ENCODE measurements at regions not wholly inside any gene's neighbourhood (a gene's known extent, or its start where the extent isn't known, plus 50 kb on each side); places are given as distances from the start of the nearest gene placed in this dataset.

- Mint-ChIP-seq H3K36me3 (no peaks in the 10 kb centered on the region), H3K27me3 (peaks cover 2 to 6% of the 10 kb centered on the region in 2 donors), H3K27ac (no peak overlapping the region), H3K9me3 (peaks cover 0 to 2% (median 0%) of the 10 kb centered on the region in 8 donors), H3K4me3 (no peak overlapping the region), H3K4me1 (peaks cover 3 to 13% (median 8%) of the 10 kb centered on the region in 4 donors)
- Histone ChIP-seq H3K36me3 (ENCODE audit: insufficient read depth, low read length) (no peaks in the 10 kb centered on the region), H3K9me3 (ENCODE audit: control insufficient read depth in 1 of 2, low read length in 2 of 2) (no peaks in the 10 kb centered on the region), H3K4me1 (ENCODE audit: insufficient read depth, low read length) (no peaks in the 10 kb centered on the region), H3K27ac (ENCODE audit: low read depth, low read length) (no peak overlapping the region), H3K4me3 (ENCODE audit: low read length in 2 of 2) (no peak overlapping the region), H3K27me3 (ENCODE audit: insufficient read depth, low read length) (no peaks in the 10 kb centered on the region)
- ChIA-PET POLR2A (ENCODE audit: partially characterized antibody) (no interaction called here), CTCF (ENCODE audit: partially characterized antibody) (interaction anchor here (1.1 kb wide), 1 partner anchor 67 kb away, joined by 3 read pairs; no protein-coding TSS in a partner anchor)
- intact Hi-C loops (cut with micrococcal nuclease): no loop called here
- no peak for DNase-seq
These were observed 69.0 kb upstream of the STXBP5 start for GRCh38 chr6:147135211-147135681.

GRCh38 chr6:147136057-147136456 is 68.2 kb upstream of the STXBP5 start:
- Histone ChIP-seq H3K27ac (ENCODE audit: low read depth, low read length) (no peak overlapping the region), H3K27me3 (ENCODE audit: insufficient read depth, low read length) (no peaks in the 10 kb centered on the region), H3K36me3 (ENCODE audit: insufficient read depth, low read length) (no peaks in the 10 kb centered on the region), H3K4me1 (ENCODE audit: insufficient read depth, low read length) (no peaks in the 10 kb centered on the region), H3K9me3 (ENCODE audit: control insufficient read depth in 1 of 2, low read length in 2 of 2) (no peaks in the 10 kb centered on the region), H3K4me3 (ENCODE audit: low read length in 2 of 2) (no peak overlapping the region)
- ChIA-PET CTCF (ENCODE audit: partially characterized antibody) (interaction anchor here (1.1 kb wide), 1 partner anchor 67 kb away, joined by 3 read pairs; no protein-coding TSS in a partner anchor), POLR2A (ENCODE audit: partially characterized antibody) (no interaction called here)
- Mint-ChIP-seq H3K27ac (no peak overlapping the region), H3K4me3 (no peak overlapping the region), H3K27me3 (peaks cover 2 to 6% of the 10 kb centered on the region in 2 donors), H3K4me1 (peaks cover 3 to 13% (median 8%) of the 10 kb centered on the region in 4 donors), H3K36me3 (no peaks in the 10 kb centered on the region), H3K9me3 (peaks cover 0 to 2% (median 0%) of the 10 kb centered on the region in 8 donors)
- intact Hi-C loops (cut with micrococcal nuclease): no loop called here
- no peak for DNase-seq

GRCh38 chr6:147137986-147138385 is 66.2 kb upstream of the STXBP5 start:
- H3K27ac Mint-ChIP-seq: no peak overlapping the region
- H3K4me3 Mint-ChIP-seq: no peak overlapping the region
- intact Hi-C loops (cut with micrococcal nuclease): no loop called here
- peaks cover 3 to 13% (median 6%) of the 10 kb centered on the region in 4 donors for H3K4me1 Mint-ChIP-seq
- DNase-seq: no peak
- H3K36me3 ChIP-seq (ENCODE audit: insufficient read depth, low read length): no peaks in the 10 kb centered on the region
- POLR2A ChIA-PET (ENCODE audit: partially characterized antibody): no interaction called here
- H3K27ac ChIP-seq (ENCODE audit: low read depth, low read length): no peak overlapping the region
- H3K9me3 Mint-ChIP-seq: peaks cover 0 to 2% (median 0%) of the 10 kb centered on the region in 8 donors
- CTCF ChIA-PET (ENCODE audit: partially characterized antibody): no interaction called here
- no peaks in the 10 kb centered on the region for H3K9me3 ChIP-seq (ENCODE audit: control insufficient read depth in 1 of 2, low read length in 2 of 2)
- H3K4me1 ChIP-seq (ENCODE audit: insufficient read depth, low read length): no peaks in the 10 kb centered on the region
- no peaks in the 10 kb centered on the region for H3K27me3 ChIP-seq (ENCODE audit: insufficient read depth, low read length)
- H3K36me3 Mint-ChIP-seq: no peaks in the 10 kb centered on the region
- no peak overlapping the region for H3K4me3 ChIP-seq (ENCODE audit: low read length in 2 of 2)
- peaks cover 2 to 6% of the 10 kb centered on the region in 2 donors for H3K27me3 Mint-ChIP-seq

GRCh38 chr6:147138835-147139234 is 65.4 kb upstream of the STXBP5 start:
- no peak for DNase-seq
- intact Hi-C loops (cut with micrococcal nuclease): no loop called here
- Mint-ChIP-seq H3K4me3 (no peak overlapping the region), H3K9me3 (peaks cover 0 to 2% (median 0%) of the 10 kb centered on the region in 8 donors), H3K36me3 (no peaks in the 10 kb centered on the region), H3K27me3 (peaks cover 2 to 6% of the 10 kb centered on the region in 2 donors), H3K4me1 (peaks cover 0 to 7% (median under 1%) of the 10 kb centered on the region in 4 donors), H3K27ac (no peak overlapping the region)
- Histone ChIP-seq H3K27me3 (ENCODE audit: insufficient read depth, low read length) (no peaks in the 10 kb centered on the region), H3K36me3 (ENCODE audit: insufficient read depth, low read length) (no peaks in the 10 kb centered on the region), H3K4me1 (ENCODE audit: insufficient read depth, low read length) (no peaks in the 10 kb centered on the region), H3K4me3 (ENCODE audit: low read length in 2 of 2) (no peak overlapping the region), H3K9me3 (ENCODE audit: control insufficient read depth in 1 of 2, low read length in 2 of 2) (no peaks in the 10 kb centered on the region), H3K27ac (ENCODE audit: low read depth, low read length) (no peak overlapping the region)
- ChIA-PET CTCF (ENCODE audit: partially characterized antibody) (no interaction called here), POLR2A (ENCODE audit: partially characterized antibody) (no interaction called here)

GRCh38 chr6:147141711-147142308 is 62.4 kb upstream of the STXBP5 start:
- H3K27me3 Mint-ChIP-seq: no peaks in the 10 kb centered on the region
- no peaks in the 10 kb centered on the region for H3K36me3 Mint-ChIP-seq
- H3K27ac ChIP-seq (ENCODE audit: low read depth, low read length): no peak overlapping the region
- peaks cover 0 to 2% (median 0%) of the 10 kb centered on the region in 8 donors for H3K9me3 Mint-ChIP-seq
- no peaks in the 10 kb centered on the region for H3K36me3 ChIP-seq (ENCODE audit: insufficient read depth, low read length)
- H3K9me3 ChIP-seq (ENCODE audit: control insufficient read depth in 1 of 2, low read length in 2 of 2): no peaks in the 10 kb centered on the region
- H3K4me3 Mint-ChIP-seq: no peak overlapping the region
- H3K4me3 ChIP-seq (ENCODE audit: low read length in 2 of 2): no peak overlapping the region
- no peak for DNase-seq
- intact Hi-C loops (cut with micrococcal nuclease): no loop called here
- ChIA-PET POLR2A (ENCODE audit: partially characterized antibody) (no interaction called here), CTCF (ENCODE audit: partially characterized antibody) (no interaction called here)
- H3K4me1 Mint-ChIP-seq: no peaks in the 10 kb centered on the region
- no peaks in the 10 kb centered on the region for H3K4me1 ChIP-seq (ENCODE audit: insufficient read depth, low read length)
- no peak overlapping the region for H3K27ac Mint-ChIP-seq
- H3K27me3 ChIP-seq (ENCODE audit: insufficient read depth, low read length): no peaks in the 10 kb centered on the region

GRCh38 chr6:147142684-147143245 is 61.5 kb upstream of the STXBP5 start:
- H3K27me3 Mint-ChIP-seq: no peaks in the 10 kb centered on the region
- peaks cover 0 to 2% (median 0%) of the 10 kb centered on the region in 8 donors for H3K9me3 Mint-ChIP-seq
- no peak overlapping the region for H3K27ac ChIP-seq (ENCODE audit: low read depth, low read length)
- intact Hi-C loops (cut with micrococcal nuclease): no loop called here
- no peaks in the 10 kb centered on the region for H3K4me1 Mint-ChIP-seq
- no peaks in the 10 kb centered on the region for H3K9me3 ChIP-seq (ENCODE audit: control insufficient read depth in 1 of 2, low read length in 2 of 2)
- ChIA-PET POLR2A (ENCODE audit: partially characterized antibody) (no interaction called here), CTCF (ENCODE audit: partially characterized antibody) (no interaction called here)
- H3K36me3 ChIP-seq (ENCODE audit: insufficient read depth, low read length): no peaks in the 10 kb centered on the region
- no peak overlapping the region for H3K4me3 ChIP-seq (ENCODE audit: low read length in 2 of 2)
- no peak for DNase-seq
- H3K36me3 Mint-ChIP-seq: no peaks in the 10 kb centered on the region
- no peaks in the 10 kb centered on the region for H3K4me1 ChIP-seq (ENCODE audit: insufficient read depth, low read length)
- H3K27me3 ChIP-seq (ENCODE audit: insufficient read depth, low read length): no peaks in the 10 kb centered on the region
- no peak overlapping the region for H3K4me3 Mint-ChIP-seq
- no peak overlapping the region for H3K27ac Mint-ChIP-seq

GRCh38 chr6:147149092-147149491 is 55.1 kb upstream of the STXBP5 start:
- no peaks in the 10 kb centered on the region for H3K9me3 ChIP-seq (ENCODE audit: control insufficient read depth in 1 of 2, low read length in 2 of 2)
- H3K27me3 ChIP-seq (ENCODE audit: insufficient read depth, low read length): no peaks in the 10 kb centered on the region
- no peak overlapping the region for H3K4me3 ChIP-seq (ENCODE audit: low read length in 2 of 2)
- no peaks in the 10 kb centered on the region for H3K36me3 ChIP-seq (ENCODE audit: insufficient read depth, low read length)
- peaks cover 0 to 2% (median 0%) of the 10 kb centered on the region in 8 donors for H3K9me3 Mint-ChIP-seq
- H3K27me3 Mint-ChIP-seq: peaks cover 0 to 3% of the 10 kb centered on the region in 2 donors
- no peak overlapping the region for H3K4me3 Mint-ChIP-seq
- ChIA-PET CTCF (ENCODE audit: partially characterized antibody) (no interaction called here), POLR2A (ENCODE audit: partially characterized antibody) (no interaction called here)
- H3K27ac ChIP-seq (ENCODE audit: low read depth, low read length): no peak overlapping the region
- intact Hi-C loops (cut with micrococcal nuclease): no loop called here
- H3K27ac Mint-ChIP-seq: no peak overlapping the region
- H3K4me1 Mint-ChIP-seq: no peaks in the 10 kb centered on the region
- no peaks in the 10 kb centered on the region for H3K4me1 ChIP-seq (ENCODE audit: insufficient read depth, low read length)
- H3K36me3 Mint-ChIP-seq: no peaks in the 10 kb centered on the region
- DNase-seq: no peak
